GM19351 (cell line): ENCODE measurements at regions not wholly inside any gene's neighbourhood (a gene's known extent, or its start where the extent isn't known, plus 50 kb on each side); places are given as distances from the start of the nearest gene placed in this dataset.

Source experiments
- ATAC-seq: cut with Tn5 transposase; IDR thresholded peaks from one replicate; pipeline ENCODE4 v1.9.1; 2021; ENCODE audit warnings: mild to moderate bottlenecking, moderate library complexity; ENCODE audit not compliant: unreplicated experiment

GRCh38 chr4:134393592-134393991, 192.0 kb upstream of the PABPC4L start:
- no peak for ATAC-seq

- no peak for ATAC-seq
Observed at GRCh38 chr4:134390319-134390718, 188.7 kb upstream of the PABPC4L start.

- no peak for ATAC-seq
Observed at GRCh38 chr4:134388351-134388750, 186.8 kb upstream of the PABPC4L start.

GRCh38 chr4:134382478-134383227, 181.1 kb upstream of the PABPC4L start:
- ATAC-seq: no peak

- ATAC-seq: no peak
Observed at GRCh38 chr4:134375775-134376174, 174.2 kb upstream of the PABPC4L start.

GRCh38 chr4:134365852-134366251, 164.3 kb upstream of the PABPC4L start:
- ATAC-seq: no peak

- no peak for ATAC-seq
Observed at GRCh38 chr4:134364928-134365327, 163.3 kb upstream of the PABPC4L start.

- ATAC-seq: no peak
Observed at GRCh38 chr4:134345244-134345643, 143.7 kb upstream of the PABPC4L start.

GRCh38 chr4:134343656-134344055, 142.1 kb upstream of the PABPC4L start:
- ATAC-seq: no peak

- ATAC-seq: no peak
Observed at GRCh38 chr4:134343081-134343480, 141.5 kb upstream of the PABPC4L start.

- ATAC-seq: no peak
Observed at GRCh38 chr4:134337574-134337973, 136.0 kb upstream of the PABPC4L start.

- no peak for ATAC-seq
Observed at GRCh38 chr4:134328741-134329140, 127.2 kb upstream of the PABPC4L start.

GRCh38 chr4:134327274-134328122, 125.9 kb upstream of the PABPC4L start:
- no peak for ATAC-seq

GRCh38 chr4:134326866-134327265, 125.3 kb upstream of the PABPC4L start:
- no peak for ATAC-seq

- no peak for ATAC-seq
Observed at GRCh38 chr4:134324179-134324578, 122.6 kb upstream of the PABPC4L start.

- no peak for ATAC-seq
Observed at GRCh38 chr4:134320048-134320447, 118.5 kb upstream of the PABPC4L start.

GRCh38 chr4:134313591-134313990, 112.0 kb upstream of the PABPC4L start:
- ATAC-seq: no peak

GRCh38 chr4:134309715-134310114, 108.1 kb upstream of the PABPC4L start:
- ATAC-seq: no peak

- no peak for ATAC-seq
Observed at GRCh38 chr4:134308910-134309309, 107.3 kb upstream of the PABPC4L start.

GRCh38 chr4:134298313-134298712, 96.7 kb upstream of the PABPC4L start:
- ATAC-seq: no peak

GRCh38 chr4:134297765-134298164, 96.2 kb upstream of the PABPC4L start:
- ATAC-seq: no peak

GRCh38 chr4:134282680-134283079, 81.1 kb upstream of the PABPC4L start:
- ATAC-seq: no peak
